HT-29 (cell line): ENCODE measurements at regions not wholly inside any gene's neighbourhood (a gene's known extent, or its start where the extent isn't known, plus 50 kb on each side); places are given as distances from the start of the nearest gene placed in this dataset.
"Not testable (repeated sequence)": the region's sequence is repeated elsewhere in the genome, so short reads cannot be mapped to it uniquely, and the experiment has no call there.

Source experiments
- DNase-seq: peaks from one replicate; pipeline ENCODE4 v3.0.0-alpha.2; 2015; ENCODE audit warnings: low spot score

DNA sequence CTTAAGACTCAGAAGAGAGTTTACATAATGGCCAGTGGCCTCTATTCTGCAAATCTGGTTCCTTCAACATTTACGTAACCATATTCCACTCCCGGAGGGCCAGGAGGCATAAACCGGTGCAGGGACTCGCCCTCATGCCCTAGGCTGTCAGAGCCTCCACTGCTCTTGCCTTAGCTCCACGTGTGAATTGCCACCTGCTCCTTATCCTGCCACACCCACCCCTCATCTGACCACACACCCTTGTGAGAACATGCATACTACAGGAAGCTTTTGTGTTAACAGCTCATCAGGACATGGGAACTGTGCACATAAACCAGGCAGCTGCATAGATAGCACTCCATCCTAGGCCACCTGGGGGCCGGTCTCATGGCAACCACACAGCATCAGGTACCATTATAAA, 146.7 kb upstream of the PFKP start:
- no peak for DNase-seq

DNA sequence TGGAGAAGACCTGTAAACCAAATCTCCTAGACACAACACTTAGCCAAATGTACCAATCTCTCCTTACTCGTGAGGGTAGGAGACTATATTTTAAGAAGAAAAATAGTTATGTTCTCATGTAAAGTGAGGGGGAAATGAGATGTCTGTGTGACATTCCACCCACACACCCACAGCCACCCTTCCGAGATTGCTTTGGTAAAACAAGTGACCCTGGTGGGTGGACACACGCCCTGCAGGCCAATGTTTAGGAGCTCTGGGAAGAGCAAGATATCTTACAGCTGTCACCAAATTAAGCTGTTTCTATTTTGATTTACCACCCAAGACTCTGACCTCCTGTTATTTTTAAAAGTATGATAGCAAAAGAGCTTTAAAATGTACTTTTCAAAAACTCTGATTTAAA, 147.2 kb upstream of the PFKP start:
- DNase-seq: no peak

DNA sequence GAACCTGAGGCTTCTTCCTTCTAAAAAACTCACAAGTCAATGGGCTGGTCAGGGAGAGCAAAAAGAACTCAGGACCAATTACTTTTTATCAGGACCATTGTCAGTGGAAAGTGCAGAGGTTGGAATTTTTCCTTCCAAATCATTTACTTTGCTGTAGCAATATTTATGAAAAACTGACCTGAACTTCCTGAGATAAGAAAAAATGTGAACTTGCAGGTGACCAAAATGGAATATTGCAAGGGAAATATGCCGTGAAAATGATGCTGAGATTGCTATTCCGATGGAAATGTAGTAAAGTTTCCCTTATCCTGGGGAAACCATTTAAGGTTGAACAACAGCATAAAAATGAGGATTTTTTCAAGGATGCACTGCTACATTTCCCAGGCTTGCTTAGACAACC, 148.3 kb upstream of the PFKP start:
- no peak for DNase-seq

DNA sequence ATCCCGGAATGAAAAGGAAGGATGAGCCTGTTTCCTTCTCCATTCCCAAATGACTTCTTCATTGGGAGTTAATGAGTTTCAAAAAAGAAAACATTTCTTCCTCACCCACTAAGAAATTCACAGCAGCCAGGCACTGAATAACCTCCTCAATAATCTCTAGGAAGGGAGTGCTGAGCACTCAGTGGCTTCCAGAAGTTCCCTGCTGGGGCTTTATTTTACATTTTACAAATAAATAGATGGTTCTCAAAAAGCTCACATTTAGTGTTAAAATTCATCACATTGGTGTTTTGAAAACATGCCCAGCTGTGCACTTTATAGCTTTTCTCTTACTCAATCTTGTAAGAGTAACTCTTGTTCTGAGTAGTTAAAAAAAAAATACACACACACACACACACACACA, 148.9 kb upstream of the PFKP start:
- no peak for DNase-seq

DNA sequence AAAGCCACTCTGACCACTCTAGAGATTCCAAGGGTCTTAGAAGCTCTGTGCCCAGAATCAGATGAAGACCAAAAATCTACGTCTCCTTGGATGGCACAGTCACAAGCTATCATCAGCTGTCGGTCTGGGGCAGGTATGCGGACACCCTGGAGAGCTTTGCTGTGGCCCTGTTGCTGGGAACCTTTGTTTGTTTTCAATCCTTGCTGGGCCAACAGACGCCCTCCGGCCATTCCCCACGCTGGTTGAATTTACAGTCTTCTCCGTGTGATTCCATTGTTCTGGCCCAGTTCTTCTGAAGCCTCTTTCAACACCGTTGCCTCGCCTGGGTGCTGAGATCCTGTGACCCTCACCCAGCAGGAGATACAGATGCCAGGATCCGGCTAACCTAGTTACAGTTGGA, 149.4 kb upstream of the PFKP start:
- no peak for DNase-seq

DNA sequence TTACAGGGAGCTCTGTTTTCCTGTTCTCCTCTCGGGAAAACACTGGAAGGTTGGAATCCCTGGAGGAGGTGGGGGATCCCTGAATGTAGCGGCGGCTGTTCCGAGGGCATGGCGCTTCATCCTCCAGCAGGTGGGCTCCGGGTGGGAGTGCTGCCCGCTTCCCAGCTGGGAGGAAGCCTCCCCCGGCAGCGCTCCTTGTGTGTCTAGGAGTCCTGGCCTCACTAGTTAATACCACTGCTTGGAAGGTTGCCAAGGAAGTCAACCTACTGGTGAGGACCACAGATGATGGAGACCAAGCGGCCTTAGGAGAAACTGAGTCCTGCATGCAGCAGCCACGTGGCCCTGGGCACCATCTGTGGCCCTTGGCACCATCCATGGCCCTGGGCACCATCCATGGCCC, 151.9 kb upstream of the PFKP start:
- DNase-seq: no peak

DNA sequence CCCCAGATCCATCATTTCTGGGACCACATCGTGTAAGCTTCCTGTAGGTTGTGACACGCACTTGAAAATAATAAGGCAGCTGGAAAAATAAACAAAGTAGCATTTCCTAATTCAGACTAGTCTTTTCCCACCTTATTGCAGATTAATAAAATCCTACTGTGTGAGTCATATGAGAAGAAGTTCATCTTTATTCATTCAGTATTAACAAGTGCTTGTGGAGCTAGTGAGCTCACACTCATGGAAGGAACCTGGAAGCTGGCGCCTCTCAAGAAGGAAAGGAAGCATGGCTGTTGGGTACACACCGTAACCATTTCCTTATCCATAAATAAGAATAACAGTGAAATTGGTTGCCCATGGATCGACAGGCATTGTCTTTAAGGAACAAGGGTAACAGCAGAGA, 152.6 kb upstream of the PFKP start:
- DNase-seq: no peak

DNA sequence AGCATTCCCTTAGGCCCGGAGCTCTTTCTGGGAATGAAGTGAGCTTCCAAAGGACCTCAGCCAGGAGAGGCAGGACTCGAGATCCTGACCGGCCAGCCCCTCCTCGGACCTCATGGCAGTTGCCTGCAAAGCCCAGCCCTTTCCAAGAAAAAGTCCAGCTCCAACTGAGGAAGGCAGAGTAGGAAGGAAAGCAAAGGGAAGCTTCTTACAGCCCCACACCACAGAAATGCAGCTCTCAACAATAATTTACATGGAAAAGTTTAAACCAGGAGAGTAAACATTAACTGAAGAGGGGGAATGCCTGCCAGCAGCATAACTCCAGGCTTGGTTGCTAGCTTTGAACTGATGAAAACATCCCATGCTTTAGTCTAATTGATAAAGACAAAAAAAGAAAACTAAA, 153.9 kb upstream of the PFKP start:
- no peak for DNase-seq

DNA sequence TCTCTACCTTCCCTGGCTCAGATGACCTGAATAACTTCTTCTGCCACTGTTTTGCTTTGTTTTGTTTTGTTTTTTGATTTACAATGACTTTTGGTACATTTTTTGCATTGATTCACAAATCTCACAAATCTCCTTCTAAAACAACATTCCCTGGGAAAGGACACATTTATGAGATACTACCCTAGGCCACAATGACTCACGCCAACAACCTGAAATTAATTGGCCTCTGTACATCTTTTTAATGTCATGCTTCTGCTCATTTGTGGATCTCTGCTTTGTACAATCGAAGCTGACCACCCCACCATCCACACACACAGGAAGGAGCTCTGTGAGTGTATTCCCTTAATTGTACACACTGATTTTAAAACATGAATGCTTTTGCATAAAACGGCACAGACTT, 156.7 kb upstream of the PFKP start:
- DNase-seq: no peak

DNA sequence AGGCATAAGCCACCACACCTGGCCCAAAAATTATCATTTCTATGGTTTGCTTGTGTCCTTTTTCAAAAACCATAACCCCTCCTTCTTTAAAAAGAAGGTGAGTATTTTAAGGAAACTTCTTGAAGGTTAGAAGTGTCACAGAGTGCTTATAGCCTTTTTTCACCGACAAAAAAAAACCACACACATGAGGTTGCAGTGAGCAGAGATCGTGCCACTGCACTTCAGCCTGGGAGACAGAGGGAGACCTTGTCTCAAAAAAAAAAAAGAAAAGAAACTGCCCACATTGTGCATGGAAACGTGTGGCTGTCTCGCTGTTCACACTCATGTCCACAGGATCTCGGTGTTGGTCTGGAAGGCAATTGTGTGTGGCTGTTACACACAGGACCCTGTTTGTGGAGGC, 157.4 kb upstream of the PFKP start:
- DNase-seq: no peak

DNA sequence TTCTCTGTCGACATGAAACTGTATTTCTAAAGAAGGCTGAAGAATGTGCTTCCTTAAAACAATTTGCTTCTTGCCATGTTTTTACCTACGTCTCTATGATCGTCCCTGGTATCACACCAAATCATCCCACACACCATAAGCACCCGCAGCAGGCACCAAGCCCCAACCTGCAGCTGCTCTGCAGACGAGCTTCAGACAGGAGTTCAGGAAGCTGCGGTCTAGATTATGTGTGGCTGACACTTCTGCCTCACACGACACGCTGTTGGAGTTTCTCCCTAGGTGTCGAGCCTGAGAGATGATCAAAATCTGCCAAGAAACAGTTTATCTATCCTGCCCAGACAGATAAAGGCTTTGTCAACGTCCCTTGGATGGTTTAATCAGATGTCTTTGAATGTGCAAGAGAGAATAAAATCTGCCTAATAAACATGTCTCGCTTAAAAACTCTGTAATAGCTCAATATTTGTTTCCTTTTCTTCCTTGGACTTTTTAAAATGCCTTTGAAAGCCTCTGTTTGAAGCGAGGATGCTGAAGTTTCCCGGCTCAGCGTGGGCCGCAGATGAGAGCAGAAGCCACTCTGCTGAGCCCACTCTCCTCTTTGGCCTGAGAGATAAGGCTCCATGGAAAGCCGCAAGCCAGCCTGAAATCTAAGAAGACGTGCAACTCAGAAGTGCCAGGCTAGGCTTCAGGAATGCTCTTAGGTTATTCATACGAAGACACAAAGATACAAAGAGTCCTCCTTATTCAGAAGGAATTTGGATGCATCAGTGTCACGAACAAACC, 158.3 kb upstream of the PFKP start:
- DNase-seq: no peak

DNA sequence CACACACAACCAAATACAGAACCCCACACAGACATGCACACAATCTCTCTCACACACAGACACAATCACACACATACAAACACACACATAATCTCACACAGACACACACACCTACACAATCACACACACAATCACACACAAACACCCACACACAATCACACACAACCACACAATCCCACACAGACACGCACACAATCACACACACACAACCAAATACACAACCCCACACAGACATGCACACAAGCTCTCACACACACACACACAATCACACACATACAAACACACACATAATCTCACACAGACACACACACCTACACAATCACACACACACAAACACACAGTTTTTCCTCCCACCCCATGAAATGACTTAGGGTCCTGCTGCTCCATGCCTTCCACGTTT, 160.4 kb upstream of the PFKP start:
- no peak for DNase-seq

DNA sequence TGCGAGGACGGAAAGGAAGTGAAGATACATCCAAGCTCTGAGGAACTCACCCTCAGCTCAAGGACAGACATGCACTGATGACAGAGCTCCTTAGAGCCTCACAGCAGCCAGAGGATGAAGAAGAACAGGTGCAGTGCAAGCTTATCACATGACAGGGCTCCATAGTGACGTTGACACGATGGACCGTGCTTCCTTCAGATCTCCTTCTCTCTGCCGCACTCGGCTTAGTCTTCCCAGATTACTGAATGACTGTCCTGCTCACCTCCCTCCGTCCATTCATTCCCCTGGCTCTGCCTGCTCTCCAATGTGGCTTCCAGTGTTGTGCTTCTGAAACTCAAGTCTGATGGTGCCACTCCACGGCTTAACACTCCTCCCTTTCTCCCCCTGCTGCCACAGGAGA, 161.5 kb upstream of the PFKP start:
- no peak for DNase-seq

DNA sequence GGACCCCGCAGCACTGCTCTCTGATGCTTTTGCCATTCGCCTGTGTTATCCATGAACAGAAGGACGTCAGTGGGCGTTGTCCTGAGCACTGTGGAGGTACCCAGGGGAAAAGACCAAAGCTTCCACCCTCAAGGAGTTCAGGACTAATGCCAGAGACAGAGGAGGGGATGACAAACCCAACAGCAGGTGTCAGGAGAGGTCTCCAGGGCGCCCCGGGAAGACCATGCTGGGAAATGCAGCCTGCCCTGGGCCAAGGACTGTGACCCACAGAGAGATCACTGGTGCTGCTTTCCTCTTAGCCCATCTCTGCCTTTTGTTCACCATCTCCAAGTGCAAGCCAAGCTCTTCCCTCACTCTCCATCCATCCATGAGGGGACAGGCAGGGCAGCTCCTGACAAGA, 166.8 kb upstream of the PFKP start:
- no peak for DNase-seq

DNA sequence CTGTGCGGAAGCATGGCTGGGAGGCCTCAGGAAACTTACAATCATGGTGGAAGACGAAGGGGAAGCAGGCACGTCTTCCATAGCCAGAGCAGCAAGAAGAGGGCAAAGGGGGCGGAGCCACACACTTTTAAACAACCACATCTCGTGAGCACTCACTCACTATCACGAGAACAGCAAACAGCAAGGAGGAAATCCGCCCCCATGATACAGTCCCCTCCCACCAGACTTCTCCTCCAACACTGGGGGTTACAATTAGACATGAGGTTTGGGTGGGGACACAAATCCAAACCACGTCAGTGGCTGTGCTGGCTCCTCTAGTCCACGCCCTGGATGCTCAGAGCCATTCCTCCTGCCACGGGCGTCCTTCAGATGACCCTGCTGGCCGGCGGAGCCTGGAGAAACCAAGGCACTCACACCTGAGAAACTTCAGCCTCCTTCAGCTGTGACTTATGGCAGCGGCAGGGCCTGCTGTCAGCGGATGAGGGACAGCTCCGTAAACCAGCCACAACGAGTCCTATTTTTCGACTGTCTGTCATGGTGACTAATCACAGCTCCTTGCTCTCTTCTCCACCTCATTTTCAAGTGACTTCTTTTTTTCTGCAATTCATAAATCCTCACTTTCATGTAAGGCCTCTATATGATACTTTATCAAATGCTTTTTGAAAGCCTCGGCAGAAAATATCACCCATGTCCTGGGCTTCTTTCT, 167.9 kb upstream of the PFKP start:
- no peak for DNase-seq

DNA sequence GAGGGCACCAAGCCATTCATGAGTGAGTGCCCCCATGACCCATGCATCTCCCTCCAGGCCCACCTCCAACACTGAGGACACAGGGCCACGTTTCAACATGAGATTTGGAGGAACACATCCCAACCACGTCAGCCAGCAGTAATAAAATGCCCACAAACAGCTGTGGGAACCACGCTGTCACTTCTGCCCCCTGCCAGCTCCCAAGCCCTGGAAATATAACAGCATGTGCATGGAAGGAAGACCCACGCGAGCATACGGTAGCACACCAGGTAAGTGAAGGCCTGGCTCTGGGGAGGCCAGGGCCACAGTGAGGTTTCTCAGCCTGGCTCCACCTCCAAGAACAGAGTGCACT, 168.9 kb upstream of the PFKP start:
- DNase-seq: no peak

DNA sequence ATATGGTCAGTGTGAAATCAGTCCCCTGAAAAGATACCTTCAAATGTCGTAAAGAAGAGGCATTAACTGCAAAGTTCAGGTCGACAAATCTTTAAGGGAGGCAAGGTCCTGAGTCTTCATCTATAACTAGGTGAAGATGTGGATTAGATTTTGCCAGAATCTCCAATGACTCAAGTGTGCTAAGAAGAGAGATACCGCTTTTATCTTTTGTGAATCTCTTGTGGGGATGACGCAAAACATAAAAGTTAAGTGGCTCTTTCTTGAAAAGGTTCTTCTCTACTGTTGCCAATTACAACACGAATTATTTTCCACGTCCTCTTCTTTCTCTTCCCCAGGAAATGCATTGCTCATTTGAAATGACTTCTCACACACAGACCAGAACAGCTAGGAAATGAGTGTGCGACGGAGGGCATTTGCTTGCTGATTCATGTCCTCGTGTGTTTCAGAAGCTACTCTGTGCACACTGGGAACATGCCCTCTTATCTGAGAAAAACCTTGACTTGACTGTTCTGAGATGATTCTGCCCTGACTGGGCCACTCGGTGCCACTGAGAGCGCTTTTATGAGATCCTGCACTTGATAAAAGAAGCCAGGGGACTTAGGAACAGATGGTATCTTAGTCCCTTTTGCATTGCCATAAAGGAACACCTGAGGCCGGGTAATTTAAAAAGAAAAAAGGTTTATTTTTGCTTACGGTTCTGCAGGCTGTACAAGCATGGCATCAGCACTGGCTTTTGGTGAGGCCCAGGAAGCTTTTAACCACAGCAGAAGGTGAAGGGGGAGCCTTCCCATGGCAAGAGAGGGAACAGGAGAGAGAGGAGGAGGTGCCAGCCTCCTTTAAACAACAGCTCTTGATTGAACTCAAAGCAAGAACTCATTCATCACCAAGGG, 169.5 kb upstream of the PFKP start:
- no peak for DNase-seq

DNA sequence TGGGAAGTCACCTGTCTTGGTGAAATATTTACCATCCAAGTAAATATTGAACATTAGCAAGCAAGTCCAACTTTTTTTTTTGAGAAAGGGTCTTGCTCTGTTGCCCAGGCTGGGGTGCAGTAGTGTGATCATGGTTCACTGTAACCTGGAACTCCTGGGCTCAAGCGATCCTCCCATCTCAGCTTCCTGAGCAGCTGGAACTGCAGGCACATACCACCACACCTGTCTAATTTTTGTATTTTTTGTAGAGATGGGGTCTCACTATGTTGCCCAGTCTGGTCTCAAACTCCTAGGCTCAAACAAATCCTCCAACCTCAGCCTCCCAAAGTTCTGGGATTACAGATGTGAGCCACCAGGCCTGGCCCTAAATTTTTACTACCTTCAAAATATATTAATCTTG, 171.0 kb upstream of the PFKP start:
- not testable (repeated sequence) for DNase-seq

DNA sequence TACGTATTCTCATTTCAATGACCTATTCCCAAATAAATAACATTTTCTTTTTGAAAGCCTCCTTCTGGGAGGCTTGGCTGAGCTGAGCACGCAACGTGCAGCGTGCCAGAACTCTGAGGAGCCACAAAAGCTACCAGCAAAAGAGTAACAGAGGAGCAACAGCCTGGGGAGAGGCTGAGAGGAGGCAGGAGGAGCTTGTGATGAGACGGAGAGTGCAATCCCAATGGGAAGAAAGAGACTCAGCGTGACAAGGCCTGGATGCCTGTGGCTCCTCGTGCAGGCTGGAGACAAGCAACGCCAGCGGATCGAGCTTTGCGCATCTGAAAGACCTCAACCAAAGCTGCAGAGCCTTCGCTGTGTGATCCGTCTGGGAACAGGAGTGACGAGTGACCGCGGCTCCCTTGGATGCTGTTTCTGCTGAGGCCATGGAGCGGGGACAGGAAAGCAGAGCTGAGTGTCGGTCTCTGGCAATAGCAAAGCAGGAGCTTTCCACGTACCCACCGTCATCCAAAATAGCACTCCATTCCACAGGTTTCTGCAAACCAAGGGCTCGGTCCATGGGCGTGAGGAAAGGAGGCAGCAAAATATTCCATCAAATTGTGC, 171.7 kb upstream of the PFKP start:
- DNase-seq: no peak

DNA sequence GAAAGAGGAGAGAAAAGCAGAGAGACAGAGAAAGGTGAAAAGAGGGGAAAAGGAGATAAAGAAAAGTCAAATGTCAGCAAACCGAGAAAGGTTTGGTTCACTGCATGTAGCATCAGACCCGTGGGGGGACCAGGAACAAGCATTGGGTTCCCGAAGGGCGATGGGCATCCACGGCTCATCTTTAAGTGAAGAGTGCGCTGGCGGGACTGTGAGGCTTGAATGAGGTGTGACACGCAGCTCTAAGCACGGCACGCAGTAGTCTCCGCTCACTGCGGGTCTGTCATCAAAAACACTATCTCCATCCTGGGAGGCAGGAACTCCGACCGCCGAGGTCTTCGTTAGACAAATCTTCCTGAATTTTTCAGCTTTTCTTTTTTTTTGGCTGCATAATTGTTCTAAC, 173.4 kb upstream of the PFKP start:
- DNase-seq: no peak

DNA sequence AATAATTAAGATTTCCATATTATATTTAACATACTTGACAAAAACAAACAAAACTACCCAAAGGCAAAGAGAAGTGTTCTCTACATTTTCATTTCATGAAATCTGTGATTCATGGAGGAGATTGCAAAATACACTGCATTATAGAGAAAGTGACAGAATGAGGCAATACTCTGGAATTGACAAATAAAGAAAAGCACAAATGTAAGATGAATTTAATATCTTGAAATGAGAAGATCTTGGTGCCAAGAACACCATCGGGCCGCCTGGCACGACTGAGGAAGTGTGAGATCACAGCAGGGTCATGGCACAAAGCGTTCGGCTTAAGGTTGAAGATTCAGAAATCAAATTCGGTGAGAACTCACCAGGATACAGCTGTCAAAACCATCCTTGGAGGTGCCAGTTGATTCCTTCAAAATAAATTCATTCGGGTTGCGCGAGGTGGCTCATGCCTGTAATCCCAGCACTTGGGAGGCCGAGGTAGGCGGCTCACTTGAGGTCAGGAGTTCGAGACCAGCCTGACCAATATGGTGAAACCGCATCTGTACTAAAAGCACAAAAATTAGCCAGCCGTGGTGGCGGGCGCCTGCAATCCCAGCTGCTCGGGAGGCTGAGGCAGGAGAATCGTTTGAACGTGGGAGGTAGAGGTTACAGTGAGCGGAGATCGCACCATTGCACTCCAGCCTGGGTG, 174.0 kb upstream of the PFKP start:
- no peak for DNase-seq

DNA sequence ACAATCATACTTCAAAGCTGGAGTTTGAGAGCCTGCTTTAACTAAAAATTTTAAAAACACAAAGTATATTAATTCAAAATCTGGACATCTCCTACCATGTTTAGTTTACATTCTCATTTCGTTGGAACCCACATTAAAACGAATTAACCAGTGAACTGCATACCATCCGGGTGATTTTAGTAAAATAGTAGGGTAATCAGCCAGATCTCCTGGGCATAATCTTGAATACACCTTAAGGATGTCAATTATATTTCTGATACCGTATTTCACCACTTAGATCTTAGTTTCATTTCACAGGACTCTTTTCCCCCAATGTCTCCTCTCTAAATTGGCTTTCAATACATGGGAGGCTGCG, 175.6 kb upstream of the PFKP start:
- no peak for DNase-seq
